Tibial nerve (tissue), 4 donors: ENCODE measurements at regions not wholly inside any gene's neighbourhood (a gene's known extent, or its start where the extent isn't known, plus 50 kb on each side); places are given as distances from the start of the nearest gene placed in this dataset.

ENCODE experiments used
- DNase-seq, 2 donors: peaks; one replicate each; pipeline ENCODE4 v3.0.0-alpha.2; 2019; ENCODE audit warnings: low spot score in 2 of 2
- H3K27ac ChIP-seq, 4 donors: fragments of 200-600 bp; sonication (generic) in 3 of 4; one replicate each; pipeline ENCODE4 v1.5.1; 2017 to 2019; ENCODE audit warnings: mild to moderate bottlenecking in 1 of 4
- H3K27me3 ChIP-seq, 2 donors: fragments of 200-600 bp; sonication (generic) in 1 of 2; one replicate each; pipeline versions ENCODE4 v1.5.1 to v1.6.0; 2017 to 2019
- H3K36me3 ChIP-seq, 3 donors: fragments of 200-600 bp; sonication (generic); one replicate each; pipeline ENCODE4 v1.5.1; 2018 to 2019
- H3K4me1 ChIP-seq, 4 donors: fragments of 200-600 bp; sonication (generic) in 3 of 4; one replicate each; pipeline ENCODE4 v1.5.1; 2017 to 2019
- H3K4me3 ChIP-seq, 4 donors: fragments of 200-600 bp; sonication (generic) in 3 of 4; one replicate each; pipeline ENCODE4 v1.5.1; 2017 to 2019; ENCODE audit warnings: mild to moderate bottlenecking in 1 of 4, moderate library complexity in 1 of 4
- H3K9me3 ChIP-seq, 4 donors: fragments of 200-600 bp; sonication (generic) in 3 of 4; one replicate each; pipeline ENCODE4 v1.5.1; 2017 to 2019
- CTCF ChIP-seq, 5 experiments: fragments of 200-600 bp in 3 of 5; fragments of 450-650 bp in 2 of 5; sonication (generic) in 3 of 5; IDR thresholded peaks; one replicate each; pipeline ENCODE4 v1.5.1; 2016 to 2019; ENCODE audit warnings: antibody characterized with exemption in 5 of 5, mild to moderate bottlenecking in 3 of 5, moderate library complexity in 2 of 5
- EP300 ChIP-seq, 2 donors: sonication (generic); formaldehyde crosslinking; IDR thresholded peaks; one replicate each; pipeline ENCODE4 v1.6.1; 2017; ENCODE audit warnings: antibody characterized with exemption in 2 of 2, mild to moderate bottlenecking in 1 of 2
- POLR2A ChIP-seq, 2 donors: fragments of 450-650 bp; IDR thresholded peaks; one replicate each; pipeline ENCODE4 v1.6.1; 2017; ENCODE audit warnings: antibody characterized with exemption in 2 of 2, mild to moderate bottlenecking in 2 of 2, moderate library complexity in 2 of 2
- WGBS, 2 donors: methylation state at CpG; one replicate each; pipeline ENCODE4 v1.1.5; 2018; 5-methylcytosine and 5-hydroxymethylcytosine counted together

DNA sequence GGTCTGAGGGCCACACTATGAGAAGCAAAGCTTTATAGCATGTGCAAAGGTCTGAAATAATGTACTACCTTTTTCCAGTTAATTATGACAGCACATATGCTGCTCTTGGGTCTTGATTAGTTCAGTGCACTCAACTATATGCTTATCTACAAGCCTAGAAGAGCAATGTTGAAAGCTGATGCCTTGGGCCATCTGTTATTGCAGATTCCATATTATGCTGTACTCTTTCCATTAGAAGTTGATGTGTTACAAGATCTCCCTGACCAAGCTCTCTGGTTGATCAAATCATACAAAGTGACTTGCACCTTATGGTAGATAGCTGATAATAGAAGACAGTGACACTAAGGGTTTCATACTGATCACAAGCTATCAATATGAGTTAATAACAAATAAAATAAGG, 327.3 kb downstream of the FRK start:
- no peak for DNase-seq
- TF ChIP-seq EP300 (IDR thresholded peaks at IDR 0.05) = no peak
- TF ChIP-seq CTCF (IDR thresholded peaks at IDR 0.05) = no peak
- TF ChIP-seq POLR2A (IDR thresholded peaks at IDR 0.05) = no peak

GRCh38 chr6:115729036-115729435, 331.7 kb downstream of the FRK start:
- Histone ChIP-seq H3K36me3 (no peaks in the 10 kb centered on the region), H3K27ac (no peak overlapping the region), H3K4me3 (no peak overlapping the region), H3K27me3 (no peaks in the 10 kb centered on the region), H3K4me1 (no peaks in the 10 kb centered on the region), H3K9me3 (no peaks in the 10 kb centered on the region)
- DNase-seq = no peak
- TF ChIP-seq POLR2A (IDR thresholded peaks at IDR 0.05) (no peak), CTCF (IDR thresholded peaks at IDR 0.05) (no peak), EP300 (IDR thresholded peaks at IDR 0.05) (no peak)
- WGBS, 2 donors = 70 to 89% methylated on average over 5 of the region's 5 CpGs

More for the DNA sequence above, 327.3 kb downstream of the FRK start:
- Histone ChIP-seq H3K27me3 (no peaks in the 10 kb centered on the region), H3K4me1 (no peaks in the 10 kb centered on the region), H3K27ac (no peak overlapping the region), H3K4me3 (no peak overlapping the region), H3K9me3 (peaks cover 0 to 10% (median 0%) of the 10 kb centered on the region in 4 donors), H3K36me3 (no peaks in the 10 kb centered on the region)

- no peaks in the 10 kb centered on the region for H3K27me3 ChIP-seq
- H3K27ac ChIP-seq = no peak overlapping the region
- H3K36me3 ChIP-seq = no peaks in the 10 kb centered on the region
- no peak for TF ChIP-seq EP300 (IDR thresholded peaks at IDR 0.05)
- no peak for TF ChIP-seq CTCF (IDR thresholded peaks at IDR 0.05)
- no peak for TF ChIP-seq POLR2A (IDR thresholded peaks at IDR 0.05)
- H3K4me3 ChIP-seq = no peak overlapping the region
- H3K9me3 ChIP-seq = no peaks in the 10 kb centered on the region
- no peak for DNase-seq
- no peaks in the 10 kb centered on the region for H3K4me1 ChIP-seq
Observed at GRCh38 chr6:115728171-115728570, 332.5 kb downstream of the FRK start.

DNA sequence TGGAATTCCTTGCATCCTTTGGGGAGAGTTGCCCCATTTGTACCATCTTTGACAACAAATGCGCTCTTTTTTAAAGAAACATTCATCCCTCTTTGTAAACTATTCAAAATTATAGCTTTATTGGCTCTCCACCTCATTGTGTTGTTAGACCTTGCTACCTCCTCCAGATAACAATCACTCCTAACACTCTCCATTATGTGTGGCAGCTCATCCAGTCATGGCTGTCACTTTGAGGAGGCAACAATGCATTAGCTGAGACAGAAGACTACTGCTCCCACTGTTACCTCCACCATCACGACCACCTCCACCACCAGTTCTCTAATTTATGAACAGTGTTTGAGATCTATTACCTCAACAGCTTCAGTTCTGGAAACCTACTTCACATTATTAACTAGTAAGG, 339.1 kb downstream of the FRK start:
- no peak overlapping the region for H3K27ac ChIP-seq
- DNase-seq = no peak
- no peaks in the 10 kb centered on the region for H3K27me3 ChIP-seq
- no peaks in the 10 kb centered on the region for H3K4me1 ChIP-seq
- WGBS, 2 donors = 65 to 69% methylated on average over 2 of the region's 2 CpGs
- no peaks in the 10 kb centered on the region for H3K9me3 ChIP-seq
- H3K4me3 ChIP-seq = no peak overlapping the region
- TF ChIP-seq CTCF (IDR thresholded peaks at IDR 0.05) = no peak
- no peak for TF ChIP-seq EP300 (IDR thresholded peaks at IDR 0.05)
- TF ChIP-seq POLR2A (IDR thresholded peaks at IDR 0.05) = no peak
- H3K36me3 ChIP-seq = no peaks in the 10 kb centered on the region

- Histone ChIP-seq H3K36me3 (no peaks in the 10 kb centered on the region), H3K4me1 (no peaks in the 10 kb centered on the region), H3K27me3 (no peaks in the 10 kb centered on the region), H3K4me3 (no peak overlapping the region), H3K27ac (no peak overlapping the region), H3K9me3 (no peaks in the 10 kb centered on the region)
- 92 to 95% methylated on average over 1 of the region's 1 CpG for WGBS, 2 donors
- no peak for DNase-seq
- TF ChIP-seq POLR2A (IDR thresholded peaks at IDR 0.05) = no peak
- TF ChIP-seq EP300 (IDR thresholded peaks at IDR 0.05) = no peak
Observed at GRCh38 chr6:115720900-115721299, 339.8 kb downstream of the FRK start.

DNA sequence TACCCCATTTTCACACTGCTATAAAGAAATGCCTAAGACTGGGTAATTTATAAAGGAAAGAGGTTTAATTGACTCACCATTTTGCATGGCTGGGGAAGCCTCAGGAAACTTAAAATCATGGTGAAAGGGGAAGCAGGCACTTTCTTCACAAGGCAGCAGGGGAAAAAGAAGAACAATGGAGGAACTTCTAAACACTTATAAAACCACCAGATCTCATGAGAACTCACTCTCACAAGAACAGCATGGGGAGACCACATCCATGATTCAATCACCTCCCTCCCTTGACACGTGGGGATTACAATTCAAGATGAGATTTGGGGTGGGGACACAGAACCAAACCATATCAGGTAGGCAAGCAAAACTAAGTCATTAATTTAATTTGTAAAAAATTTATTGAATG, 343.2 kb downstream of the FRK start:
- no peak for DNase-seq
- Histone ChIP-seq H3K9me3 (no peaks in the 10 kb centered on the region), H3K36me3 (no peaks in the 10 kb centered on the region), H3K27me3 (no peaks in the 10 kb centered on the region), H3K4me3 (no peak overlapping the region), H3K4me1 (no peaks in the 10 kb centered on the region), H3K27ac (no peak overlapping the region)
- TF ChIP-seq EP300 (IDR thresholded peaks at IDR 0.05) = no peak
- TF ChIP-seq POLR2A (IDR thresholded peaks at IDR 0.05) = no peak
- 45 to 72% methylated on average over 1 of the region's 1 CpG for WGBS, 2 donors
